Endothelial cell of umbilical vein (primary cell): ENCODE measurements at regions not wholly inside any gene's neighbourhood (a gene's known extent, or its start where the extent isn't known, plus 50 kb on each side); places are given as distances from the start of the nearest gene placed in this dataset.

ENCODE experiments used
- EZH2 ChIP-seq: IDR thresholded peaks from 2 replicates; pipeline ENCODE4 v1.6.1; 2012; ENCODE audit warnings: borderline replicate concordance, low read depth, mild to moderate bottlenecking, moderate library complexity, low read length, inconsistent platforms; ENCODE audit not compliant: severe bottlenecking
- JUN ChIP-seq: IDR thresholded peaks from 2 replicates; pipeline ENCODE4 v1.6.1; 2011; ENCODE audit warnings: borderline replicate concordance, low read depth; ENCODE audit not compliant: insufficient read length, insufficient read depth
- POLR2A ChIP-seq: IDR thresholded peaks from 2 replicates; pipeline ENCODE4 v1.6.1; 2012; ENCODE audit warnings: low read depth, mild to moderate bottlenecking, control low read depth, low read length
- TF ChIP-seq, protein P1 (sequence below), 2 donors: IDR thresholded peaks; 1 replicate in 1 of 2; 2 replicates in 1 of 2; pipeline ENCODE4 v1.5.1; 2011; ENCODE audit warnings: low read length in 2 of 2, mild to moderate bottlenecking in 2 of 2, moderate library complexity in 2 of 2, control low read depth in 1 of 2, inconsistent platforms in 1 of 2, low read depth in 1 of 2; ENCODE audit not compliant: insufficient read depth in 1 of 2; ENCODE audit errors: extremely low read depth in 1 of 2
- TF ChIP-seq, protein P2 (sequence below): IDR thresholded peaks from 2 replicates; pipeline ENCODE4 v1.6.1; 2011; ENCODE audit not compliant: insufficient read depth, insufficient read length

DNA sequence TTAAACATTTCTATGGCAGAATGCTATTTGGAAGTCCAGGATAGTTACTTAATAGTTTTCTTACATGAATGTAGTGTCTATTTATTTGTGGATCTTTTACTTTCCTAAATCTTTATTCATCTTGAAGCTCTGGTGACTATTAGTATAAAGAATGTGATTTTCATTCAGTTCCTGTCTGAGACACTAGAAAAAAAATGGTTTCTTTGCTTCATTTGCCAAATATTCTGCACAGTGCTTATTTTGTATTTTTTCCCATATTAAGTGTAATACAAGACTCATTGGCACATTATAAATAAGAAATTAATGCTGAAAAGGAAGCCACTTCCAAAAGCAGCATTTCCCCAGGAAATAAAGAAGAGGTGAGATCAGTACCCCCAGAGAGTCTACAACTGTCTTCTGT, 109.8 kb downstream of the POSTN start:
- TF ChIP-seq POLR2A (no peak), JUN (no peak), EZH2 (no peak)
- TF ChIP-seq, protein P1, sequence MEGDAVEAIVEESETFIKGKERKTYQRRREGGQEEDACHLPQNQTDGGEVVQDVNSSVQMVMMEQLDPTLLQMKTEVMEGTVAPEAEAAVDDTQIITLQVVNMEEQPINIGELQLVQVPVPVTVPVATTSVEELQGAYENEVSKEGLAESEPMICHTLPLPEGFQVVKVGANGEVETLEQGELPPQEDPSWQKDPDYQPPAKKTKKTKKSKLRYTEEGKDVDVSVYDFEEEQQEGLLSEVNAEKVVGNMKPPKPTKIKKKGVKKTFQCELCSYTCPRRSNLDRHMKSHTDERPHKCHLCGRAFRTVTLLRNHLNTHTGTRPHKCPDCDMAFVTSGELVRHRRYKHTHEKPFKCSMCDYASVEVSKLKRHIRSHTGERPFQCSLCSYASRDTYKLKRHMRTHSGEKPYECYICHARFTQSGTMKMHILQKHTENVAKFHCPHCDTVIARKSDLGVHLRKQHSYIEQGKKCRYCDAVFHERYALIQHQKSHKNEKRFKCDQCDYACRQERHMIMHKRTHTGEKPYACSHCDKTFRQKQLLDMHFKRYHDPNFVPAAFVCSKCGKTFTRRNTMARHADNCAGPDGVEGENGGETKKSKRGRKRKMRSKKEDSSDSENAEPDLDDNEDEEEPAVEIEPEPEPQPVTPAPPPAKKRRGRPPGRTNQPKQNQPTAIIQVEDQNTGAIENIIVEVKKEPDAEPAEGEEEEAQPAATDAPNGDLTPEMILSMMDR (IDR thresholded peaks at IDR 0.05; ENCODE audit: extremely low read depth in 1 of 2, insufficient read depth in 1 of 2, low read depth in 1 of 2, low read length in 2 of 2), result no peak
- TF ChIP-seq, protein P2, sequence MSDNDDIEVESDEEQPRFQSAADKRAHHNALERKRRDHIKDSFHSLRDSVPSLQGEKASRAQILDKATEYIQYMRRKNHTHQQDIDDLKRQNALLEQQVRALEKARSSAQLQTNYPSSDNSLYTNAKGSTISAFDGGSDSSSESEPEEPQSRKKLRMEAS, result no peak
